ENCODE measurements at regions not wholly inside any gene's neighbourhood (a gene's known extent, or its start where the extent isn't known, plus 50 kb on each side); places are given as distances from the start of the nearest gene placed in this dataset.

GRCh38 chr7:41492603-41493002 is 210.3 kb downstream of the INHBA start:
- no peak for TF ChIP-seq CTCF (IDR thresholded peaks at IDR 0.05)
- TF ChIP-seq POLR2A (IDR thresholded peaks at IDR 0.05) = no peak
